NCI-H2227 (cell line): ENCODE measurements at regions not wholly inside any gene's neighbourhood (a gene's known extent, or its start where the extent isn't known, plus 50 kb on each side); places are given as distances from the start of the nearest gene placed in this dataset.

Experiments used
- DNase-seq: peaks from one replicate; lab custom pipeline; 2025; ENCODE audit not compliant: unreplicated experiment; lab: John Stamatoyannopoulos, UW

- no peak for DNase-seq
These were observed 212.5 kb upstream of the XYLT1 start for GRCh38 chr16:17683281-17683680.

GRCh38 chr16:17676171-17676570 is 205.4 kb upstream of the XYLT1 start:
- DNase-seq: no peak

DNA sequence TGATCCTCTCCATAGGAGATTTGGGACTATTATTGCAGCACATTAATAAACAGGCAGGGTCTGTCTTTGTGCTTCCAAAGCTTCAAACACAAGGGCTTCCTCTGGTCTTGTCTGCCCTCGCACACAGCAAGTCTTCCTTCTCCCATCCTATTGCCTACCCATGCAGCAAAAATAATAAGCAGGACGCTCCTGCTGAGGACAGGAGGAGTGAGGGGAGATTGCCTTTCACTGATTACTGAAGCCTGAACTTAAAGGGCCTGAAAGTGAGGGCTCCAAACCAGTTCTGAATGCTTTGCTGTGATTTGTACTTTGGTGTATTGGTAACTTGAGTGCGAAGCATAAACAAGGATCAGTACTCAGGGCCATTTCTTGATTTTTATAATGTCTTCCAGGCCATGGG is 197.6 kb upstream of the XYLT1 start:
- no peak for DNase-seq

- DNase-seq: no peak
These were observed 195.5 kb upstream of the XYLT1 start for GRCh38 chr16:17666293-17666692.

GRCh38 chr16:17658881-17659280 is 188.1 kb upstream of the XYLT1 start:
- no peak for DNase-seq

DNA sequence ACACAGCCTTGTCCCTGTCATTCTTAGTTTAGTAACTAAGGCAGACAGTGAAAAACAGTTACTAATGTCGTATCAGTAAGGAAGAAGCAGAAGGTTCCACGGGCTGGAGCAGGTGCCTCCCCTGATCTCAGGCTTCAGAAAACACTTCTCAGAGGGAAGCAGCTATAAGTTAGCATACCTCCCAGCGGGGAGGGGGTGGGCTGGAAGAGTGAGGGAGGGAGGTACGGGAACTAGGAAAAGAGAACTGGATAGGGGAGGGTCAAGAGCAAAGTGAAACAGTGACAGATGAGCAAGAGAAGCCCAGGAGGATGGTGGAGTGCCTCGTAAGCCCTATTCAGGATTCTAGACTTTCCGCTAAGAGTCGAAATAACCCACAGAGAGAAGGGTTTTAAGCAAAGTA is 186.3 kb upstream of the XYLT1 start:
- DNase-seq: no peak

DNA sequence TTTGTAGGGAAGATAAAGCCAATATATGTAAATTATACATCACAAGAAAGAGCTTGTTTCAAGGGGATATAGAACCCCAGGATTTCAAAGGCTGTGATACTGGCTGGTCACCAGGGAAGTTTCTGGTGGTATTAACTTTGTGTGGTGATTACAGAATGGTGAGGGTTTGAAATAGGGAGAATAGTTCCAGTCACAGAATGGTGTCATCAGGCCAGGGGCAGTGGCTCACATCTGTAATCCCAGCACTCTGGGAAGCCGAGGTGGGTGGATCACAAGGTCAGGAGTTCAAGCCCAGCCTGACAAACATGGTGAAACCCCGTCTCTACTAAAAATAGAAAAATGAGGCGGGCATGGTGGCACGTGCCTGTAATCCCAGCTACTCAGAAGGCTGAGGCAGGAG is 183.8 kb upstream of the XYLT1 start:
- no peak for DNase-seq

GRCh38 chr16:17654142-17654541 is 183.4 kb upstream of the XYLT1 start:
- no peak for DNase-seq

GRCh38 chr16:17647879-17648872 is 177.4 kb upstream of the XYLT1 start:
- DNase-seq: no peak

GRCh38 chr16:17643935-17644334 is 173.2 kb upstream of the XYLT1 start:
- no peak for DNase-seq

GRCh38 chr16:17641990-17642389 is 171.2 kb upstream of the XYLT1 start:
- DNase-seq: no peak

DNA sequence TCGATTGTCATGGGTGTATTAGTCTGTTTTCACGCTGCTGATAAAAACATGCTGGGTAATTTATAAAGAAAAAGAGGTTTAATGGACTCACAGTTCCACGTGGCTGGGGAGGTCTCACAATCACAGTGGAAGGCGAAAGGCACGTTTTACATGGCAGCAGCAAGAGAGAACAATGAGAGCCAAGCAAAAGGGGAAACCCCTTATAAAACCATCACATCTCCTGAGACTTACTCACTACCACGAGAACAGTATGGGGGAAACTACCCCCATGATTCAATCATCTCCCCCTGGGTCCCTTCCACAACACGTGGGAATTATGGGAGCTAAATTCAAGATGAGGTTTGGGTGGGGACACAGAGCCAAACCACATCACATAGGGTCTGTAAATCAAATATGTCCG is 167.4 kb upstream of the XYLT1 start:
- DNase-seq: no peak

- no peak for DNase-seq
These were observed 164.4 kb upstream of the XYLT1 start for GRCh38 chr16:17635183-17635582.

DNA sequence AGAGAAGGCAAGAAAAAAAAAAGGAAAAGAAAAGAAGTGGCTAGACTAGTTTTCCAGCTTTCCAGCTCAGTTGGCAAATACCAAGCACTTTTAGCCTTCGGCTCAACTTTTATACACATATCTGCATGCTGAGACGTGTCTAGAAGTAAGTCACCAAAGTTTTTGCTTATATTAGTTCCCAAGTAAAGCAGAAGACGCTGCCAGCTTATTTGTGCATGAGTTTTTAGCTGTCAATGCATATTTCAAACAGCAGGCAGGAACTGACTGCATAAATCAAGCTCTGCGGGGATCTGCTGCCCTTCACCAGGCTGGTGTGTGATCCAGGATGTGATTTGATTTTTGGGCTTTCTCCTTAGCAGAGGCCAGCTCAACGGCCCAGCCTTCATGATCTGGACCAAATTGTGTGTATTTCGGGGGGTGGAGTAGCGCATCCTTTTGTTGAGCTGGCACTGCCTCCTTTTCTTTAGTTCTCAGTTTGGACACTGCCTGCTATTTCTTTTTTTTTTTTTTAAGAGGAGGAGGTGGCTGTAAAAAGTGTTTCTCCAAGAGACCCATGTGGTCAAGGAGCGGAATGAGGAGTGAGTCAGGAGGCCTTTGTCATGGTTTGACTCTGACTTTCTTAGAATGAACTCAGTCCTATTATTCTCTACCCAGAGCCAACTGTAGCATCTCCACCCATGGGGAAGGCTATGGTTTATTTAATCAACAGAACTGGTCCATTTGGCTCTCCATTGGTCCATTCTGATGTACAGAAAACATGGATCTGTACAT is 162.6 kb upstream of the XYLT1 start:
- no peak for DNase-seq

DNA sequence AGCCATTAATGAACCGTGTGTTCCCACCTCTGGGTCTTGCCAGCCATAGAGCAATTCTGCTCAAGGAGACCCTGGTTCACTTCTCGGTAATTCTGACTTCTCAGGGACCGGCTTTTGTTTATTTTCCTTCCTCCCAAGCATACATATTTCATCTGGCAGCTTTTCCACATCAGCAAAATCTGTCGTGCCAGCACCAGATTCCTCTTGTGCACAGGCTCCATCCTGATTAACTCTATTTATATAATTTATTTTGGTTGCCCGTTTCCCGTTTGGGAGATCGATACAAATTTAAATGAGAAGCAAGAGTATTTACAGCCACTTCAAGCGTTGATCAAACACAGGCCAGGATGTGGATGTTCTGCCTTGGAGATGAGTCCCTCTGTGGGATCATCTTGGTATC is 161.9 kb upstream of the XYLT1 start:
- no peak for DNase-seq

DNA sequence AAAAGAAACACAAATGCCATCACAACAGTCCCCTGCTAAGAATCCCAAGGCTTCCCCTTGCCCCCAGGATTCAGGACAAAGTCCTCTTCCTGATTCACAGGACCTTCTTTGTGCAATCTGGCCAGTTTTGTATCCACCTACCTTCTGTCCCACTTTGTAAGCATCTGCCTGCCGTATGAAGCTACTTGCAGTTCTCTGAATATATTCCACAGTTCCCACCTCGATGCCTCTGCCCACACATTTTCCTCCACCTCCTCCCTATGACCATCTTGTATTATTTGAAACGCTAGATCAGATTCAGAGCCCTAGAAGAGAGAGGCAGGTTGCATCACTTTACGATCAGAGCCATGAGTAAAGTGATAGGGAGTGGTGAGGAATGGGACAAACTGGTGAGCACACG is 159.2 kb upstream of the XYLT1 start:
- no peak for DNase-seq

DNA sequence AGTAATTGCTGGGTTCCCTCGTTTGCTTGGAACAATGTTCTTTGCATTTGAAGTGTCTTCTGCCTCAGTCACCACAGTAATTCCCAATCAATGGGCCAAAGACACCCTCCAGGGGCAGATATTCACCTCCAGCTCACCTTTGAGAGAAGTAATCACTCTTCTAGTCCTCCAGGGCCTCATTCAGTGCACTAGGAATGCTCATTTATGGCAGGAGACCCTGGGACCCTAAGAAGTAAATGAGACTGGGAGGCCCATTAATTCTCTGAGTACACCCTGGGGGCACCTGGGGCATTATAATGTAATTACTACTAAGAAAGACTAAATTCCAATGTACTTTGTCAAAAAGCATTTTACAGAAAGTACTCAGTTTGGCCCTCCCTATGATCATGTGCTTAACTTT is 158.2 kb upstream of the XYLT1 start:
- DNase-seq: no peak

- DNase-seq: no peak
These were observed 151.6 kb upstream of the XYLT1 start for GRCh38 chr16:17622366-17622765.

DNA sequence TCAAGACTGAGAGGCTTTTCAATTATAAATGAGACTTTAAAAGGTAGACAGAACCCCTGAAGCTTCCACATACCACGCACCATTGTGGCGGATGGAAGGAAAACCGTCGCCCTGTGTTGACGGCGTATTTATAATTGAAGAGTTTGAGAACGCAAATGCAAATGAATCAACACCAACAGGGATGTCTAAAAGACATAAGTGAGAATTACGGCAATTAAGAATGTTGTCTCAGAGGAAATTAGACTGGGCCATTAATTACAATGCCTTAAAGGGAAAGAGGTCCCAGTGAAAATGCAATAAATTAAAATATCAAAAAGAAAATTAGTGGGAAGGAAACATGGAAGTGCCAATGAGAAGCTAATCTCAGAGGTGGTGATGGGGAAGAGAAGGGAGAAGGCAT is 148.5 kb upstream of the XYLT1 start:
- DNase-seq: no peak

- no peak for DNase-seq
These were observed 146.3 kb upstream of the XYLT1 start for GRCh38 chr16:17617021-17617552.

GRCh38 chr16:17612336-17612735 is 141.6 kb upstream of the XYLT1 start:
- DNase-seq: no peak

- DNase-seq: peak; percentile 17
These were observed 136.8 kb upstream of the XYLT1 start for GRCh38 chr16:17607609-17608008.
